Hepatocyte (in vitro differentiated cells): ENCODE measurements at regions not wholly inside any gene's neighbourhood (a gene's known extent, or its start where the extent isn't known, plus 50 kb on each side); places are given as distances from the start of the nearest gene placed in this dataset.

Experiments used
- EZH2phosphoT487 ChIP-seq: fragments of 200-600 bp; sonication (generic); IDR thresholded peaks from one replicate; pipeline ENCODE4 v1.6.1; 2018; ENCODE audit warnings: antibody characterized with exemption, mild to moderate bottlenecking, low read depth, moderate library complexity; ENCODE audit not compliant: unreplicated experiment, severe bottlenecking
- TF ChIP-seq, protein P1 (sequence below): fragments of 200-600 bp; sonication (generic); IDR thresholded peaks from 2 replicates; pipeline ENCODE4 v1.5.1; 2016; ENCODE audit warnings: antibody characterized with exemption, mild to moderate bottlenecking; ENCODE audit not compliant: poor library complexity

DNA sequence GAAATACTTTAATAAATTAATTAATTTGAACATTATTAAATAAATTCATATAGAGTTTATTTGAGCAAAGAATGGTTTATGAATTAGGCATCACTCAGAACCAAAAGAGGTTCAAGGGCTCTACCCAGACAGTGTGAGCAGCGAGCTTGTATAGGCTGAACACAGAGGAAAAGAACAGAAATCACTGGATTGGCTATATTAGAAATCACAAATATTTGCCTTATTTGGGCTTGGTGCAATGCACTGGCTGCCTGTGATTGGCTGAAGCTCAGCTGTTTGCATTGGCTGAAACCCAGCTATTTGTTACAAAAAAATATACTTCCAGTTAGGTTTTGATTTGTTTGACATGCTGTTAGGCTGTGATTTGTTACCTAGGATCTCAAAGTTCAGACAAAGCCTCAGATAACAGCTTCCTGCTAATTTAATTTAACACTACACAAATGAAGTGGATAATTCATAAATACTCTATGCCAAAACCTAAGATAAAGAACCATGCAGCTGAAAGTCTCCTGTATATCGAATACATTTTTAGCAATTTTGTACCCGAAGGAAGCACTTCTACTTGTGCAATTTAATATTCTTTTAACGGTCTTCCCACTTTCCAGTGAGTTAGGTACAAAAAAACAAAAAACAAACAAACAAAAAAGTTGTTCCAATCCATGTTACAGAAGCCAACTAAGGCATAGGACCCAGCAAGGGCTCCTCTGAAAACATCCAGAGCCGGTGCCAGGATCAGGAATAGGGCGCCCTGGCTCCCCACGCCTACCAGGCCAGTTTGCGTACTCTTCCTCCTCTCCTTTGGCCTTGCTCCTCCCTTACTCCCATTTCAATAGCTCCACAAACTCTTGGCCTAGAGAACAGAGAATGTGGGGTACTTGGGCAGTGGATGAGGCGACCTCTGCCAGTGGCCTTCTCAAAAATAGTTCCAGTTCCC is 179.1 kb downstream of the DUSP10 start:
- TF ChIP-seq, protein P1, sequence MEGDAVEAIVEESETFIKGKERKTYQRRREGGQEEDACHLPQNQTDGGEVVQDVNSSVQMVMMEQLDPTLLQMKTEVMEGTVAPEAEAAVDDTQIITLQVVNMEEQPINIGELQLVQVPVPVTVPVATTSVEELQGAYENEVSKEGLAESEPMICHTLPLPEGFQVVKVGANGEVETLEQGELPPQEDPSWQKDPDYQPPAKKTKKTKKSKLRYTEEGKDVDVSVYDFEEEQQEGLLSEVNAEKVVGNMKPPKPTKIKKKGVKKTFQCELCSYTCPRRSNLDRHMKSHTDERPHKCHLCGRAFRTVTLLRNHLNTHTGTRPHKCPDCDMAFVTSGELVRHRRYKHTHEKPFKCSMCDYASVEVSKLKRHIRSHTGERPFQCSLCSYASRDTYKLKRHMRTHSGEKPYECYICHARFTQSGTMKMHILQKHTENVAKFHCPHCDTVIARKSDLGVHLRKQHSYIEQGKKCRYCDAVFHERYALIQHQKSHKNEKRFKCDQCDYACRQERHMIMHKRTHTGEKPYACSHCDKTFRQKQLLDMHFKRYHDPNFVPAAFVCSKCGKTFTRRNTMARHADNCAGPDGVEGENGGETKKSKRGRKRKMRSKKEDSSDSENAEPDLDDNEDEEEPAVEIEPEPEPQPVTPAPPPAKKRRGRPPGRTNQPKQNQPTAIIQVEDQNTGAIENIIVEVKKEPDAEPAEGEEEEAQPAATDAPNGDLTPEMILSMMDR, result no peak
- no peak for TF ChIP-seq EZH2phosphoT487
